Esophagus muscularis mucosa (tissue), 4 donors: ENCODE measurements at regions not wholly inside any gene's neighbourhood (a gene's known extent, or its start where the extent isn't known, plus 50 kb on each side); places are given as distances from the start of the nearest gene placed in this dataset.

Experiments used
- DNase-seq: peaks from one replicate; pipeline ENCODE4 v3.0.0-alpha.2; 2017; ENCODE audit errors: extremely low spot score
- H3K27ac ChIP-seq, 4 donors: fragments of 200-600 bp; sonication (generic); replicated peaks in 1 of 4; 1 replicate in 3 of 4; 2 replicates in 1 of 4; pipeline ENCODE4 v1.5.1; 2016 to 2019; ENCODE audit warnings: mild to moderate bottlenecking in 1 of 4
- H3K27me3 ChIP-seq, 4 donors: fragments of 200-600 bp; sonication (generic); one replicate each; pipeline versions ENCODE4 v1.5.1 to v1.6.0; 2016 to 2019
- H3K36me3 ChIP-seq, 4 donors: fragments of 200-600 bp; sonication (generic); one replicate each; pipeline ENCODE4 v1.5.1; 2016 to 2019
- H3K4me1 ChIP-seq, 4 donors: fragments of 200-600 bp; sonication (generic); one replicate each; pipeline ENCODE4 v1.5.1; 2016 to 2019
- H3K4me3 ChIP-seq, 4 donors: fragments of 200-600 bp; sonication (generic); 1 replicate in 2 of 4; 2 replicates in 2 of 4; pipeline ENCODE4 v1.5.1; 2016 to 2019; ENCODE audit warnings: mild to moderate bottlenecking in 4 of 4, moderate library complexity in 1 of 4
- H3K9me3 ChIP-seq, 4 donors: fragments of 200-600 bp; sonication (generic); 1 replicate in 3 of 4; 2 replicates in 1 of 4; pipeline ENCODE4 v1.5.1; 2016 to 2019
- EP300 ChIP-seq: sonication (generic); formaldehyde crosslinking; IDR thresholded peaks from one replicate; pipeline ENCODE4 v1.6.1; 2017; ENCODE audit warnings: antibody characterized with exemption
- POLR2A ChIP-seq: fragments of 450-650 bp; IDR thresholded peaks from one replicate; pipeline ENCODE4 v1.6.1; 2017; ENCODE audit warnings: antibody characterized with exemption, moderate library complexity, mild to moderate bottlenecking, low read depth
- POLR2AphosphoS5 ChIP-seq, 2 donors: sonication (generic); formaldehyde crosslinking; IDR thresholded peaks; one replicate each; pipeline ENCODE4 v1.6.1; 2017; ENCODE audit warnings: antibody characterized with exemption in 2 of 2
- WGBS: methylation state at CpG from one replicate; pipeline ENCODE4 v1.1.5; 2018; 5-methylcytosine and 5-hydroxymethylcytosine counted together
- intact Hi-C: fragments of 100-400 bp; cut with DNase I; formaldehyde crosslinking; loops from one replicate; pipeline ENCODE4 v1.15.1; 2023
- TF ChIP-seq, protein P1 (sequence below), 3 experiments: fragments of 200-600 bp in 2 of 3; fragments of 450-650 bp in 1 of 3; sonication (generic) in 2 of 3; IDR thresholded peaks; one replicate each; pipeline ENCODE4 v1.5.1; 2017 to 2019; ENCODE audit warnings: antibody characterized with exemption in 3 of 3, mild to moderate bottlenecking in 2 of 3, moderate library complexity in 1 of 3

- Histone ChIP-seq H3K36me3 (no peaks in the 10 kb centered on the region), H3K4me1 (peaks cover 17 to 41% (median 29%) of the 10 kb centered on the region in 4 donors), H3K4me3 (peak overlapping the region in 3 of 4 donors; percentile 6 to 10 (median 9)), H3K27me3 (no peaks in the 10 kb centered on the region), H3K9me3 (no peaks in the 10 kb centered on the region), H3K27ac (peak overlapping the region; percentile 53 to 68 (median 60))
- TF ChIP-seq EP300 (no peak), POLR2A (no peak), POLR2AphosphoS5 (IDR thresholded peaks at IDR 0.05) (peak; percentile 59 to 61)
- TF ChIP-seq, protein P1, sequence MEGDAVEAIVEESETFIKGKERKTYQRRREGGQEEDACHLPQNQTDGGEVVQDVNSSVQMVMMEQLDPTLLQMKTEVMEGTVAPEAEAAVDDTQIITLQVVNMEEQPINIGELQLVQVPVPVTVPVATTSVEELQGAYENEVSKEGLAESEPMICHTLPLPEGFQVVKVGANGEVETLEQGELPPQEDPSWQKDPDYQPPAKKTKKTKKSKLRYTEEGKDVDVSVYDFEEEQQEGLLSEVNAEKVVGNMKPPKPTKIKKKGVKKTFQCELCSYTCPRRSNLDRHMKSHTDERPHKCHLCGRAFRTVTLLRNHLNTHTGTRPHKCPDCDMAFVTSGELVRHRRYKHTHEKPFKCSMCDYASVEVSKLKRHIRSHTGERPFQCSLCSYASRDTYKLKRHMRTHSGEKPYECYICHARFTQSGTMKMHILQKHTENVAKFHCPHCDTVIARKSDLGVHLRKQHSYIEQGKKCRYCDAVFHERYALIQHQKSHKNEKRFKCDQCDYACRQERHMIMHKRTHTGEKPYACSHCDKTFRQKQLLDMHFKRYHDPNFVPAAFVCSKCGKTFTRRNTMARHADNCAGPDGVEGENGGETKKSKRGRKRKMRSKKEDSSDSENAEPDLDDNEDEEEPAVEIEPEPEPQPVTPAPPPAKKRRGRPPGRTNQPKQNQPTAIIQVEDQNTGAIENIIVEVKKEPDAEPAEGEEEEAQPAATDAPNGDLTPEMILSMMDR (IDR thresholded peaks at IDR 0.05): no peak
- 28% methylated on average over 4 of the region's 4 CpGs for WGBS
- intact Hi-C loops: no loop called here
- DNase-seq: no peak
Measured at GRCh38 chr2:160901613-160902012, 258.6 kb upstream of the TANK start.

DNA sequence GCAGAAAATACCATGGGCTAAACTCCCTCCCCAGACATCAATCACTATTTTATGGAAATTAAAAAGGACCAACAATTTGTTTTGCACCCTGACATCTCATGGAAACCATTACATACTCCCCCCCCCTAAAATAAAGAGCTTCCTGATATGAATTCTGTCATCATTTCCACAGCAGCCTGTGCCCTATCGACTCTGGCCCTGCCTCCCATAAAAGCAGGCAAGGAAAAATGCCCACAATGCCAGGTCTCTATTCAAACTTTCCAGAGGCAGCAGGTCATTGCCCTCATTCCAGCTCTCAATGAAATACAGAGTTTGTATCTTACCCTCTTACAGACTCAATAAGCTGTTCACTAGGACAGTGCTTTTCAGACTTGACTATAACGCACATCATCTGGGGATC, 254.4 kb upstream of the TANK start:
- H3K4me3 ChIP-seq: no peak overlapping the region
- H3K9me3 ChIP-seq: no peaks in the 10 kb centered on the region
- TF ChIP-seq POLR2A (no peak), POLR2AphosphoS5 (IDR thresholded peaks at IDR 0.05) (no peak), EP300 (no peak)
- TF ChIP-seq, protein P1 (IDR thresholded peaks at IDR 0.05): no peak
- no peak overlapping the region for H3K27ac ChIP-seq
- intact Hi-C loops: no loop called here
- no peaks in the 10 kb centered on the region for H3K27me3 ChIP-seq
- no peak for DNase-seq
- WGBS: 80% methylated on average over 2 of the region's 2 CpGs
- peaks cover 29 to 63% (median 46%) of the 10 kb centered on the region in 4 donors for H3K4me1 ChIP-seq
- H3K36me3 ChIP-seq: no peaks in the 10 kb centered on the region

- no peak for TF ChIP-seq POLR2AphosphoS5 (IDR thresholded peaks at IDR 0.05)
- TF ChIP-seq EP300: no peak
- TF ChIP-seq POLR2A: no peak
- TF ChIP-seq, protein P1 (IDR thresholded peaks at IDR 0.05): no peak
- intact Hi-C loops: no loop called here
- H3K27ac ChIP-seq: no peak overlapping the region
Measured at GRCh38 chr2:160906878-160907277, 253.3 kb upstream of the TANK start.

DNA sequence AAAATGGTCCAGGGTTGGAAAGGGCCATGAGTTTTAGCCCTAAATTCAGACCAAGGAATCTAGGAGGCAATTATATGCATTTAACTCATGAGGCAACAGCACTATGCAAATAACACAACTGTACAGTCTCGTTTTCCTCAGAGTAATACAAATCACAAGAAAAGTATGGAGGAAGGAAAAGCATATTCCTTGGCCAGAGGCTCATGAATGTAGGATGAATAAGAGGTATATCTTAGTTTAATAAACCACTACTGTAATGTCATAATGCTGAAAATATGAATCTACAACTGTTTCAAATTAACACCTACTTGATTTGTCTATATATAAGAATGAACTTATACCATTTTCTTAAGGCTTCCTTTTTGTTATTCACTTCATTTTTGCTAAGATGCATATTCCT, 252.5 kb upstream of the TANK start:
- Histone ChIP-seq H3K4me3 (no peak overlapping the region), H3K36me3 (no peaks in the 10 kb centered on the region), H3K9me3 (no peaks in the 10 kb centered on the region), H3K27ac (no peak overlapping the region), H3K27me3 (no peaks in the 10 kb centered on the region), H3K4me1 (peaks cover 29 to 63% (median 47%) of the 10 kb centered on the region in 4 donors)
- 95% methylated on average over 1 of the region's 1 CpG for WGBS
- DNase-seq: no peak
- TF ChIP-seq EP300: no peak
- TF ChIP-seq POLR2AphosphoS5 (IDR thresholded peaks at IDR 0.05): no peak
- intact Hi-C loops: no loop called here

More at GRCh38 chr2:160906878-160907277, 253.3 kb upstream of the TANK start:
- no peak for DNase-seq
- Histone ChIP-seq H3K4me1 (peaks cover 30 to 63% (median 46%) of the 10 kb centered on the region in 4 donors), H3K36me3 (no peaks in the 10 kb centered on the region), H3K4me3 (no peak overlapping the region), H3K9me3 (no peaks in the 10 kb centered on the region), H3K27me3 (no peaks in the 10 kb centered on the region)
- WGBS: 31% methylated on average over 1 of the region's 1 CpG

DNA sequence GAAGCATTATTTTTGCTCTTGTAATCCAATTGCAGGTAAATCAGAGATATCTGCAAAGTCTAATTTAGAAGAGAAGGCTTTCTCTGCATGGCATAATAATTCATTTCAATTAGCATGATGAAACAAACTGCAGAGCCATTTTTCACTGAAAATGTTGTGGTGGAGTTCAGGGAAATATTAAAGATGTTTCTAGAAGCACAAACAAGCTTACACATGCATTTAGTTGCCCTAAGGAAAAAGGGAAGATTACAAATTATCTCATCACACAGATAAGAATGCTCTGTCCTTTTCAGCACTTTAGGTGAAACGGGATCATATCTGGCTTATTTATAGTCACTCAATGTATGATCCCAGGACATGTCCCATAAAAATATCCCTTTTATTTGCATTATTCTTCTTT, 252.1 kb upstream of the TANK start:
- no peak for DNase-seq
- peaks cover 29 to 59% (median 46%) of the 10 kb centered on the region in 4 donors for H3K4me1 ChIP-seq
- no peaks in the 10 kb centered on the region for H3K9me3 ChIP-seq
- intact Hi-C loops: no loop called here
- no peak overlapping the region for H3K4me3 ChIP-seq
- H3K27me3 ChIP-seq: no peaks in the 10 kb centered on the region
- H3K36me3 ChIP-seq: no peaks in the 10 kb centered on the region
- H3K27ac ChIP-seq: no peak overlapping the region
- TF ChIP-seq POLR2AphosphoS5 (IDR thresholded peaks at IDR 0.05) (no peak), POLR2A (no peak), EP300 (no peak)
- TF ChIP-seq, protein P1 (IDR thresholded peaks at IDR 0.05): no peak
- WGBS: 78% methylated on average over 1 of the region's 1 CpG
